Smooth muscle cell (in vitro differentiated cells): ENCODE measurements at regions not wholly inside any gene's neighbourhood (a gene's known extent, or its start where the extent isn't known, plus 50 kb on each side); places are given as distances from the start of the nearest gene placed in this dataset.
A peak's percentile ranks its signal among the peaks of the same experiment; 100 is the strongest.

ENCODE experiments used
- DNase-seq: peaks from one replicate; lab custom pipeline; 2025; ENCODE audit not compliant: unreplicated experiment; lab: John Stamatoyannopoulos, UW
- H2AFZ ChIP-seq: fragments of 200-600 bp; sonication (generic); 2 replicates; pipeline ENCODE4 v1.6.0; 2016; ENCODE audit warnings: antibody characterized with exemption, low read depth, mild to moderate bottlenecking
- H3F3A ChIP-seq: fragments of 200-600 bp; sonication (generic); 2 replicates; pipeline ENCODE4 v1.6.0; 2017; ENCODE audit warnings: antibody characterized with exemption, low read depth
- H3K27ac ChIP-seq: fragments of 200-600 bp; sonication (generic); 2 replicates; pipeline ENCODE4 v1.5.1; 2016; ENCODE audit warnings: low read depth, mild to moderate bottlenecking
- H3K27me3 ChIP-seq: fragments of 200-600 bp; sonication (generic); 2 replicates; pipeline ENCODE4 v1.6.1; 2016; ENCODE audit warnings: low read depth, mild to moderate bottlenecking
- H3K36me3 ChIP-seq: fragments of 200-600 bp; sonication (generic); 2 replicates; pipeline ENCODE4 v1.5.1; 2016; ENCODE audit warnings: low read depth
- H3K4me1 ChIP-seq: fragments of 200-600 bp; sonication (generic); 2 replicates; pipeline ENCODE4 v1.5.1; 2016; ENCODE audit warnings: low read depth
- H3K4me2 ChIP-seq: fragments of 200-600 bp; sonication (generic); 2 replicates; pipeline ENCODE4 v1.6.0; 2016; ENCODE audit warnings: mild to moderate bottlenecking
- H3K4me3 ChIP-seq: fragments of 200-600 bp; sonication (generic); 2 replicates; pipeline ENCODE4 v1.5.1; 2016; ENCODE audit warnings: mild to moderate bottlenecking
- H3K79me2 ChIP-seq: fragments of 200-600 bp; sonication (generic); 2 replicates; pipeline ENCODE4 v1.6.0; 2016; ENCODE audit warnings: low read depth, mild to moderate bottlenecking
- H3K9ac ChIP-seq: fragments of 200-600 bp; sonication (generic); 2 replicates; pipeline ENCODE4 v1.6.0; 2016; ENCODE audit warnings: low read depth
- H3K9me3 ChIP-seq: fragments of 200-600 bp; sonication (generic); replicated peaks from 2 replicates; pipeline ENCODE4 v1.5.1; 2016; ENCODE audit warnings: low read depth
- H4K20me1 ChIP-seq: fragments of 200-600 bp; sonication (generic); 2 replicates; pipeline ENCODE4 v1.6.0; 2016; ENCODE audit warnings: low read depth
- WGBS: methylation state at CpG from one replicate; pipeline ENCODE4 v1.1.7; 2016; ENCODE audit warnings: low lambda C conversion rate; 5-methylcytosine and 5-hydroxymethylcytosine counted together
- TF ChIP-seq, protein P1 (sequence below): fragments of 200-600 bp; sonication (generic); IDR thresholded peaks from 2 replicates; pipeline ENCODE4 v1.5.1; 2017; ENCODE audit warnings: borderline replicate concordance, mild to moderate bottlenecking, antibody characterized with exemption; ENCODE audit not compliant: insufficient read depth, poor library complexity, severe bottlenecking

DNA sequence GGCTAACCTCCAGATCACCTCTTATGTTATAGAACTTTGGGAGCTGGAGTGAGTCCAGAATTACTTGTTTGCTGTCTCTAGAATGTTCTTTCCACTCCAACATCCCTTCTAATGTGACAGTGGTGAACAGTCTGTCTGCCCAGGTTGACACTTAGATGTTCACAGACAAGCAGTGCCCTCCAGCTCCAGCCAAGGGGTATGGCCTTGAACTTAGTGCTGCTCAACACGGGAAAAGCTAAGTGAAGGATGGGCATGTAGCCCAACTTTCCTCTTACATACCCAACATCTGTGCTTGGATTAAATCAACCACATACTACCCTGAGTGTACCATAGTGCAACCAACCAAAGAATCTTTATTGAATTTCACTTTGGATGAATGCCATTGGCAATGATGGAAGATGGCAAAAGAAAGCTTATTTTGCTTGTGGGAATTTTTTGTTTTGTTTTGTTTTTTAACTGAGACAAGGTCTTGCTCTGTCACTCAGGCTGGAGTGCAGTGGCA is 201.2 kb downstream of the NXNL2 start:
- H3K4me3 ChIP-seq, result no peak overlapping the region
- no peak overlapping the region for H3K4me2 ChIP-seq
- no peak overlapping the region for H3K27ac ChIP-seq
- no peak overlapping the region for H3K9ac ChIP-seq
- H3K9me3 ChIP-seq, result no peaks in the 10 kb centered on the region
- peaks cover 26% of the 10 kb centered on the region for H3K4me1 ChIP-seq
- no peaks in the 10 kb centered on the region for H3K79me2 ChIP-seq
- TF ChIP-seq, protein P1, sequence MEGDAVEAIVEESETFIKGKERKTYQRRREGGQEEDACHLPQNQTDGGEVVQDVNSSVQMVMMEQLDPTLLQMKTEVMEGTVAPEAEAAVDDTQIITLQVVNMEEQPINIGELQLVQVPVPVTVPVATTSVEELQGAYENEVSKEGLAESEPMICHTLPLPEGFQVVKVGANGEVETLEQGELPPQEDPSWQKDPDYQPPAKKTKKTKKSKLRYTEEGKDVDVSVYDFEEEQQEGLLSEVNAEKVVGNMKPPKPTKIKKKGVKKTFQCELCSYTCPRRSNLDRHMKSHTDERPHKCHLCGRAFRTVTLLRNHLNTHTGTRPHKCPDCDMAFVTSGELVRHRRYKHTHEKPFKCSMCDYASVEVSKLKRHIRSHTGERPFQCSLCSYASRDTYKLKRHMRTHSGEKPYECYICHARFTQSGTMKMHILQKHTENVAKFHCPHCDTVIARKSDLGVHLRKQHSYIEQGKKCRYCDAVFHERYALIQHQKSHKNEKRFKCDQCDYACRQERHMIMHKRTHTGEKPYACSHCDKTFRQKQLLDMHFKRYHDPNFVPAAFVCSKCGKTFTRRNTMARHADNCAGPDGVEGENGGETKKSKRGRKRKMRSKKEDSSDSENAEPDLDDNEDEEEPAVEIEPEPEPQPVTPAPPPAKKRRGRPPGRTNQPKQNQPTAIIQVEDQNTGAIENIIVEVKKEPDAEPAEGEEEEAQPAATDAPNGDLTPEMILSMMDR, result no peak
- H4K20me1 ChIP-seq, result no peaks in the 10 kb centered on the region
- H2AFZ ChIP-seq, result no peak overlapping the region
- no peaks in the 10 kb centered on the region for H3K36me3 ChIP-seq
- H3K27me3 ChIP-seq, result no peaks in the 10 kb centered on the region
- H3F3A ChIP-seq, result peaks cover 13% of the 10 kb centered on the region
- 89% methylated on average over 1 of the region's 1 CpG for WGBS
- DNase-seq, result no peak

DNA sequence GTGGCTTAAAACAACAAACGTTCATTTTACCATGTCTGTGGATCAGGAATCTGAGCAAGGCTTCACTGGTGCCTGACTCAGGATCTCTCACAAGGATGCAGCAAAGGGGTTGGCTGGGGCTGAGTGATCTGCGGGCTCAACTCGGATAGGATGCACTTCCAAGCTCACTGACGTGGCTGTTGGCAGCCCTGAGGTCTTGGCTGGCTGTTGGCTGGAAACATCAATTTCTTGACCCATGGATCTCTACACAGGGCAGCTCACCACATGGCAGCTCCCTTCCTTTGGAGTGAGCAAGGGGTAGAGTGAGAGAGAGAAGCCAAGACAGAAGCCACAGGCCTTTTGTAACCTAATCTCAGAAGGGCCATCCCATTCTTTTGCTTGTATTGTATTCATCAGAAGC is 202.1 kb downstream of the NXNL2 start:
- H3K9me3 ChIP-seq, result no peaks in the 10 kb centered on the region
- H3K36me3 ChIP-seq, result no peaks in the 10 kb centered on the region
- no peak overlapping the region for H2AFZ ChIP-seq
- TF ChIP-seq, protein P1, result no peak
- H3K9ac ChIP-seq, result no peak overlapping the region
- no peak for DNase-seq
- H3F3A ChIP-seq, result peaks cover 13% of the 10 kb centered on the region
- H3K79me2 ChIP-seq, result no peaks in the 10 kb centered on the region
- H3K27ac ChIP-seq, result no peak overlapping the region
- H4K20me1 ChIP-seq, result no peaks in the 10 kb centered on the region
- no peak overlapping the region for H3K4me3 ChIP-seq
- H3K4me1 ChIP-seq, result peaks cover 26% of the 10 kb centered on the region
- 86% methylated on average over 4 of the region's 4 CpGs for WGBS
- no peaks in the 10 kb centered on the region for H3K27me3 ChIP-seq
- H3K4me2 ChIP-seq, result no peak overlapping the region

DNA sequence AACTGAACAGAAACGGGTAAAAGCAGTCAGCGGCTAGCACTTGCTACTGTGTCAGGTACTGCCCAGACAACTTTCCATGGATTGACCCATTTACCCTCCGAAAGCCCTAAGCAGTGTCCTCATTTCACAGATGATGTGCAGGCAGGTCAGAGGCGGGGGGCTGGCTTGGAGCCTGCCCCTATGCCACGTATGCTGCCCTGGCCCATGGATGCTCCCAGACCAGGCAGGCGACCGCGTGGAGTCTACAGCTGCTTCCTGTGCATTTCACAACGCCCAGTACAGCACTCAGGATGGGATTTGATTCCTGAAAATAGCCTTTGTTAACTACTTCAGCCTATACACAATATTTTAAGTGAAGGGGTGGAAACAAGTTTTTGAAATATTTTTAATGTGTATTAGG is 202.9 kb downstream of the NXNL2 start:
- TF ChIP-seq, protein P1, result no peak
- Histone ChIP-seq H3K27me3 (no peaks in the 10 kb centered on the region), H2AFZ (peak overlapping the region; percentile 17), H3K9ac (peak overlapping the region; percentile 19), H3K4me3 (no peak overlapping the region), H4K20me1 (no peaks in the 10 kb centered on the region), H3K9me3 (no peaks in the 10 kb centered on the region), H3K4me1 (peaks cover 28% of the 10 kb centered on the region), H3K27ac (peak overlapping the region; percentile 79), H3F3A (peaks cover 13% of the 10 kb centered on the region), H3K4me2 (peak overlapping the region; percentile 53), H3K36me3 (no peaks in the 10 kb centered on the region), H3K79me2 (no peaks in the 10 kb centered on the region)
- DNase-seq, result no peak
- 51% methylated on average over 9 of the region's 9 CpGs for WGBS

DNA sequence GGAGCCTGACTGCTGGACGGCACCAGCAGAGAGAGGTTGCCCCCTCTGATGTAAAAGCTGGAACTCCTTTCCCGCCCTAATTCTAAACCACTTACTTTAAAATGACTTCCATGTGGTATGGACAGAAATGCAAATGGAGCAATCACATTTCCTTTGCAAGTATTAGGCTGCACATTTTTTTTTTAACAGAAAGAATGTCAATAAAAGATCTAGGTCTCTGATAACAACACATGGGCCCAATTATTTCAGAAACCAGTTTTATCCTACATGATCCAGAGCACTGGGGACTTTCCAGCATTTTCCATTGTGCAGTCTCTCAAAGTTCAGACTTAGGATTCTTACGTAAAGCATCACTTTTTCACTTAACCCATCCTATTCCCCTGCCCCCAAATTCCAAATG is 203.7 kb downstream of the NXNL2 start:
- TF ChIP-seq, protein P1, result no peak
- 29% methylated on average over 3 of the region's 3 CpGs for WGBS
- H3K36me3 ChIP-seq, result no peaks in the 10 kb centered on the region
- no peaks in the 10 kb centered on the region for H3K27me3 ChIP-seq
- no peaks in the 10 kb centered on the region for H3K9me3 ChIP-seq
- no peak overlapping the region for H3K9ac ChIP-seq
- H3K79me2 ChIP-seq, result no peaks in the 10 kb centered on the region
- peaks cover 22% of the 10 kb centered on the region for H3K4me1 ChIP-seq
- no peak overlapping the region for H3K4me3 ChIP-seq
- DNase-seq, result no peak
- H3K27ac ChIP-seq, result peak overlapping the region; percentile 79
- H4K20me1 ChIP-seq, result no peaks in the 10 kb centered on the region
- H2AFZ ChIP-seq, result peak overlapping the region; percentile 17
- H3F3A ChIP-seq, result peaks cover 13% of the 10 kb centered on the region
- H3K4me2 ChIP-seq, result peak overlapping the region; percentile 53
